MM.1S (cell line): ENCODE measurements at regions not wholly inside any gene's neighbourhood (a gene's known extent, or its start where the extent isn't known, plus 50 kb on each side); places are given as distances from the start of the nearest gene placed in this dataset.

ENCODE experiments used
- EZH2phosphoT487 ChIP-seq: fragments of 300-600 bp; sonication (generic); IDR thresholded peaks from 2 replicates; pipeline ENCODE4 v1.6.1; 2018; ENCODE audit warnings: antibody characterized with exemption, low read length
- TF ChIP-seq, protein P1 (sequence below): fragments of 300-600 bp; sonication (generic); IDR thresholded peaks from 2 replicates; pipeline ENCODE4 v1.5.1; 2016; ENCODE audit warnings: antibody characterized with exemption, low read length, mixed read lengths

DNA sequence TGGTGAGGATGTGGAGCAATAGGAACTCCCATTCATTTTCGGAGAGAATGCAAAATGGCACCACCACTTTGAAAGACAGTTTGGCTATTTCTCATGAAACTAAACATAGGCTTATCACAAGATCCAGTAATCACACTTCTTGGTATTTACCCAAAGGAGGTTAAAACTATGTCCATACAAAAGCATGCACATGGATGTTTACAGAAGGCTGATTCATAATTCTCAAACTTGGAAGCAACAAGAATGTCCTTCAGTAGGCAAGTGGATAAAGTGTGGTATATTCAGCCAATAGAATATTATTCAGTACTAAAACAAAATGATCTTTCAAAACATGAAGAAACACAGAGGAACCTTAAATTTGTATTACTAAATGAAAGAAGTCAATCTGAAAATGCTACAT lies 440.6 kb downstream of the FBXO15 start:
- TF ChIP-seq, protein P1, sequence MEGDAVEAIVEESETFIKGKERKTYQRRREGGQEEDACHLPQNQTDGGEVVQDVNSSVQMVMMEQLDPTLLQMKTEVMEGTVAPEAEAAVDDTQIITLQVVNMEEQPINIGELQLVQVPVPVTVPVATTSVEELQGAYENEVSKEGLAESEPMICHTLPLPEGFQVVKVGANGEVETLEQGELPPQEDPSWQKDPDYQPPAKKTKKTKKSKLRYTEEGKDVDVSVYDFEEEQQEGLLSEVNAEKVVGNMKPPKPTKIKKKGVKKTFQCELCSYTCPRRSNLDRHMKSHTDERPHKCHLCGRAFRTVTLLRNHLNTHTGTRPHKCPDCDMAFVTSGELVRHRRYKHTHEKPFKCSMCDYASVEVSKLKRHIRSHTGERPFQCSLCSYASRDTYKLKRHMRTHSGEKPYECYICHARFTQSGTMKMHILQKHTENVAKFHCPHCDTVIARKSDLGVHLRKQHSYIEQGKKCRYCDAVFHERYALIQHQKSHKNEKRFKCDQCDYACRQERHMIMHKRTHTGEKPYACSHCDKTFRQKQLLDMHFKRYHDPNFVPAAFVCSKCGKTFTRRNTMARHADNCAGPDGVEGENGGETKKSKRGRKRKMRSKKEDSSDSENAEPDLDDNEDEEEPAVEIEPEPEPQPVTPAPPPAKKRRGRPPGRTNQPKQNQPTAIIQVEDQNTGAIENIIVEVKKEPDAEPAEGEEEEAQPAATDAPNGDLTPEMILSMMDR = no peak
- no peak for TF ChIP-seq EZH2phosphoT487
